Spleen (tissue), 11 donors: ENCODE measurements at regions not wholly inside any gene's neighbourhood (a gene's known extent, or its start where the extent isn't known, plus 50 kb on each side); places are given as distances from the start of the nearest gene placed in this dataset.

Experiments used
- DNase-seq: peaks from one replicate; pipeline ENCODE4 v3.0.0-alpha.2; 2020
- H3K27ac ChIP-seq, 8 donors: fragments of 200-600 bp; sonication (generic) in 7 of 8; 1 replicate in 4 of 8; 2 replicates in 4 of 8; pipeline versions ENCODE4 v1.5.0 to v1.8.0; 2016 to 2021; ENCODE audit warnings: inconsistent platforms in 4 of 8, mild to moderate bottlenecking in 4 of 8, moderate library complexity in 1 of 8
- H3K27me3 ChIP-seq, 7 donors: fragments of 200-600 bp; sonication (generic) in 6 of 7; replicated peaks in 1 of 7; 1 replicate in 4 of 7; 2 replicates in 3 of 7; pipeline versions ENCODE4 v1.5.0 to v1.8.0; 2016 to 2021; ENCODE audit warnings: inconsistent platforms in 3 of 7, mild to moderate bottlenecking in 1 of 7
- H3K36me3 ChIP-seq, 6 donors: fragments of 200-600 bp; sonication (generic) in 5 of 6; 1 replicate in 4 of 6; 2 replicates in 2 of 6; pipeline versions ENCODE4 v1.5.0 to v1.8.0; 2016 to 2021; ENCODE audit warnings: inconsistent platforms in 2 of 6
- H3K4me1 ChIP-seq, 6 donors: fragments of 200-600 bp; sonication (generic) in 5 of 6; 1 replicate in 3 of 6; 2 replicates in 3 of 6; pipeline versions ENCODE4 v1.5.0 to v1.8.0; 2016 to 2021; ENCODE audit warnings: inconsistent platforms in 3 of 6
- H3K4me3 ChIP-seq, 8 donors: fragments of 200-600 bp; sonication (generic) in 7 of 8; 1 replicate in 4 of 8; 2 replicates in 4 of 8; pipeline versions ENCODE4 v1.5.0 to v1.8.0; 2016 to 2021; ENCODE audit warnings: inconsistent platforms in 4 of 8, mild to moderate bottlenecking in 4 of 8, moderate library complexity in 2 of 8
- H3K9me3 ChIP-seq, 8 donors: fragments of 200-600 bp; sonication (generic) in 7 of 8; 1 replicate in 4 of 8; 2 replicates in 4 of 8; pipeline versions ENCODE4 v1.5.0 to v1.8.0; 2016 to 2021; ENCODE audit warnings: inconsistent platforms in 4 of 8
- POLR2A ChIP-seq, 3 donors: fragments of 450-650 bp; IDR thresholded peaks; one replicate each; pipeline ENCODE4 v1.5.1; 2017; ENCODE audit warnings: antibody characterized with exemption in 3 of 3, mild to moderate bottlenecking in 1 of 3
- POLR2AphosphoS5 ChIP-seq, 3 donors: sonication (generic); formaldehyde crosslinking; IDR thresholded peaks; one replicate each; pipeline ENCODE4 v1.5.1; 2017; ENCODE audit warnings: antibody characterized with exemption in 3 of 3
- WGBS, 5 donors: extraction: QIAGEN DNeasy Blood & Tissue Kit in 3 of 5; methylation state at CpG; one replicate each; pipeline versions ENCODE4 v1.1.5 to v1.1.7; 2013 to 2018; 5-methylcytosine and 5-hydroxymethylcytosine counted together
- intact Hi-C: fragments of 100-400 bp; cut with DNase I; formaldehyde crosslinking; loops from one replicate; pipeline ENCODE4 v1.15.0; 2023; ENCODE audit warnings: low total_unique reads
- TF ChIP-seq, protein P1 (sequence below), 11 experiments: fragments of 200-600 bp in 7 of 11; fragments of 450-650 bp in 4 of 11; sonication (generic) in 4 of 11; IDR thresholded peaks in 8 of 11; conservative IDR thresholded peaks in 3 of 11; 1 replicate in 7 of 11; 2 replicates in 4 of 11; pipeline versions ENCODE4 v1.4.0 to v1.8.0; 2016 to 2021; ENCODE audit warnings: antibody characterized with exemption in 11 of 11, inconsistent platforms in 4 of 11, mild to moderate bottlenecking in 1 of 11
- donor health status: healthy with polysubstance abuse.
- donor health status: DM: no; HTN: no; CAD: no; lungs with moderate emphysema.
- donor health status: DM: no; HTN: no; CAD: no.
- donor health status: Bipolar disorder and iron deficiency.
- donor health status: healthy.
- donor health status: DM: no; HTN: no; CAD: no.
- donor health status: DM: yes; HTN: yes; CAD: no.

DNA sequence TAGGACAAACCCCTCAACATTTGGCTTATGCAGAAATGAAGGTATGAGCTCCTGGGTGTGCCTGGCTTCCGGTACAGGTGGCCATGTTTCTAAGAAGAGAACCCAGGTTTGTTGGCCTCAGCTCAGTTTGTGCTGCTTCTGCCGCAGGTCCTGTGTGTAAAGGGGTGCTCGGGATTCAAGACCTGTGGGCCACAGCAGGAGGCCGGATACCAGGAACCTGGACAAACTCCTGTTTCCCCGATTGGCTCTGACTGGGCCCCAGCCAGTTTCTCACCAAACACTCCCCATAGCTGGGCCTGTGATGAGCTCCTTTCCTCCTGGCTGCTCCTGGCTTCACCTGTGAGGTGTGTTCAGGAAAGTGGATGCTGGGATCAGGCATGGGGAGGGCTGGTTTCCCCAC, 271.2 kb upstream of the IRX2 start:
- intact Hi-C loops, result no loop called here
- H3K4me3 ChIP-seq, result no peak overlapping the region
- H3K9me3 ChIP-seq, result peaks cover 0 to 21% (median 0%) of the 10 kb centered on the region in 8 donors
- WGBS, 5 donors, result 73 to 92% (median 88%) methylated on average over 5 of the region's 5 CpGs
- H3K36me3 ChIP-seq, result no peaks in the 10 kb centered on the region
- H3K27ac ChIP-seq, result no peak overlapping the region
- no peak for DNase-seq
- H3K27me3 ChIP-seq, result no peaks in the 10 kb centered on the region
- TF ChIP-seq POLR2AphosphoS5 (IDR thresholded peaks at IDR 0.05), result no peak
- TF ChIP-seq, protein P1, sequence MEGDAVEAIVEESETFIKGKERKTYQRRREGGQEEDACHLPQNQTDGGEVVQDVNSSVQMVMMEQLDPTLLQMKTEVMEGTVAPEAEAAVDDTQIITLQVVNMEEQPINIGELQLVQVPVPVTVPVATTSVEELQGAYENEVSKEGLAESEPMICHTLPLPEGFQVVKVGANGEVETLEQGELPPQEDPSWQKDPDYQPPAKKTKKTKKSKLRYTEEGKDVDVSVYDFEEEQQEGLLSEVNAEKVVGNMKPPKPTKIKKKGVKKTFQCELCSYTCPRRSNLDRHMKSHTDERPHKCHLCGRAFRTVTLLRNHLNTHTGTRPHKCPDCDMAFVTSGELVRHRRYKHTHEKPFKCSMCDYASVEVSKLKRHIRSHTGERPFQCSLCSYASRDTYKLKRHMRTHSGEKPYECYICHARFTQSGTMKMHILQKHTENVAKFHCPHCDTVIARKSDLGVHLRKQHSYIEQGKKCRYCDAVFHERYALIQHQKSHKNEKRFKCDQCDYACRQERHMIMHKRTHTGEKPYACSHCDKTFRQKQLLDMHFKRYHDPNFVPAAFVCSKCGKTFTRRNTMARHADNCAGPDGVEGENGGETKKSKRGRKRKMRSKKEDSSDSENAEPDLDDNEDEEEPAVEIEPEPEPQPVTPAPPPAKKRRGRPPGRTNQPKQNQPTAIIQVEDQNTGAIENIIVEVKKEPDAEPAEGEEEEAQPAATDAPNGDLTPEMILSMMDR (IDR thresholded peaks at IDR 0.05 in 8 of 11, conservative IDR thresholded peaks at IDR 0.05 in 3 of 11), result no peak
- no peak for TF ChIP-seq POLR2A (IDR thresholded peaks at IDR 0.05)
- no peaks in the 10 kb centered on the region for H3K4me1 ChIP-seq

- 89 to 95% (median 91%) methylated on average over 6 of the region's 6 CpGs for WGBS, 5 donors
- Histone ChIP-seq H3K9me3 (no peaks in the 10 kb centered on the region), H3K36me3 (no peaks in the 10 kb centered on the region), H3K4me3 (no peak overlapping the region), H3K27me3 (no peaks in the 10 kb centered on the region), H3K27ac (no peak overlapping the region), H3K4me1 (no peaks in the 10 kb centered on the region)
- intact Hi-C loops, result no loop called here
- no peak for DNase-seq
- TF ChIP-seq, protein P1 (IDR thresholded peaks at IDR 0.05 in 8 of 11, conservative IDR thresholded peaks at IDR 0.05 in 3 of 11), result no peak
- TF ChIP-seq POLR2AphosphoS5 (IDR thresholded peaks at IDR 0.05), result no peak
- TF ChIP-seq POLR2A (IDR thresholded peaks at IDR 0.05), result no peak
Observed at GRCh38 chr5:3020426-3020825, 268.9 kb upstream of the IRX2 start.

DNA sequence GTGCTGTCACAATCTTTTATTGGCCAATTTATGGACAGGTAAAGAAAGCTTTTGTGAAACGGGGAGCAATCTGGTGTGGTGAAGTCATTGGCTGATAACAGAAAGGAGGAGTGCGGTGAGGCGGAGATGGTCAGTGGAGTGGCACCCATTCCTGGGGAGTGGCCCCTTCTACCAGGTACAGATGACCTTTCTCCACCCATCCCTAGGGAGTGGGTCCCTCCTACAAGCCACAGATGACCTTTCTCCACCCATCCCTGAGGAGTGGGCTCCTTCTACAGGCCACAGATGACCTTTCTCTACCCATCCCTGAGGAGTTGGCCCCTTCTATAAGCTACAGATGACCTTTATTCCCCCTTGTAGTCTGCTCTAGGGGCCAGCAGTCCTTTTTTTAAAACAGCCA, 267.6 kb upstream of the IRX2 start:
- WGBS, 5 donors, result 62 to 90% (median 71%) methylated on average over 3 of the region's 3 CpGs
- H3K4me3 ChIP-seq, result no peak overlapping the region
- no peaks in the 10 kb centered on the region for H3K4me1 ChIP-seq
- no peak for DNase-seq
- no peak for TF ChIP-seq POLR2A (IDR thresholded peaks at IDR 0.05)
- no peak for TF ChIP-seq POLR2AphosphoS5 (IDR thresholded peaks at IDR 0.05)
- TF ChIP-seq, protein P1 (IDR thresholded peaks at IDR 0.05 in 8 of 11, conservative IDR thresholded peaks at IDR 0.05 in 3 of 11), result no peak
- H3K27me3 ChIP-seq, result no peaks in the 10 kb centered on the region
- no peaks in the 10 kb centered on the region for H3K9me3 ChIP-seq
- no peak overlapping the region for H3K27ac ChIP-seq
- H3K36me3 ChIP-seq, result no peaks in the 10 kb centered on the region
- intact Hi-C loops, result no loop called here

GRCh38 chr5:3011764-3012017, 260.2 kb upstream of the IRX2 start:
- Histone ChIP-seq H3K27me3 (no peaks in the 10 kb centered on the region), H3K4me1 (no peaks in the 10 kb centered on the region), H3K36me3 (no peaks in the 10 kb centered on the region), H3K4me3 (no peak overlapping the region), H3K9me3 (peaks cover 0 to 15% (median 0%) of the 10 kb centered on the region in 8 donors), H3K27ac (no peak overlapping the region)
- no peak for DNase-seq
- 77 to 93% (median 84%) methylated on average over 3 of the region's 3 CpGs for WGBS, 5 donors
- intact Hi-C loops, result no loop called here
- TF ChIP-seq POLR2AphosphoS5 (IDR thresholded peaks at IDR 0.05) (no peak), POLR2A (IDR thresholded peaks at IDR 0.05) (no peak)
- TF ChIP-seq, protein P1 (IDR thresholded peaks at IDR 0.05 in 8 of 11, conservative IDR thresholded peaks at IDR 0.05 in 3 of 11), result no peak
